ENCODE measurements at regions not wholly inside any gene's neighbourhood (a gene's known extent, or its start where the extent isn't known, plus 50 kb on each side); places are given as distances from the start of the nearest gene placed in this dataset.
A peak's percentile ranks its signal among the peaks of the same experiment; 100 is the strongest.

DNA sequence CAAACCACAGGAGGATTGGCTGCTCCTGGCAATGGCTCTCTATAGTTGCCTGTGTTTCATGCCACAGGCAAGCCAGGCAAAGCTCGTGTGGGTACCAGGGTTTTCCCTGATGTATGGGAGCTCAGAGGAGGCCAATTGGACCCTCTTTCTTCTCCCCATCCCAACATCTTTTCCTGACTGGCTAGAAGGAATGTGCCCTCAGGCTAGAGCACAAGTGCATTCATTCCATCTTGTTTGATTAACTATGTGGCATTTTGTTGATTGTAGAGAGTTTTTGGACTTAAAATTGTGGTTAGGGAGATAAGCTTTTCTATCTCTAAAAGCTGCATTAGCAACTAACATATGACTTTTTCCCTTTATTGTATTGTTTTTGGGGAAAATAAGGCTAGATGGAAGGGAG, 561.3 kb downstream of the PSAT1 start:
- no peak for DNase-seq

- no peak for DNase-seq
Observed at GRCh38 chr9:78860801-78861475, 564.0 kb downstream of the PSAT1 start.

GRCh38 chr9:78863531-78863930, 566.6 kb downstream of the PSAT1 start:
- no peak for DNase-seq

DNA sequence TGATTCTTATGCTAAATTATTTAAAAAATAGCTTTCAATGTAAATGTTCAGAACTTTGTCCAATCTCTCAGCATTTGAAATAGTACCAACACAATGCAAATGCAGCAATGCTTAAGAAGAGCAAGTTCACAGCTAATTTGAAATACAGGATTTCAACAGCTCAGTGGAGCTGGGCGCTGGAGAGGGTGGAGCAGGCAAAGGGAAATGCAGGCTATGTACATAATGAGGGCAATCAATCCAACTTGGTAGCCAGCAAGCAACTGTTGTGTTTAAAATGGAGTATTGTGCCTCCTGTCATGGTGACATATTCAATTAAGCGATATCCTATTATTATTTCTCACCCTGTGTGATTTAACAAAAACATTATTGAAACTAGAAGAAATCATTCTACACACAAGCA, 568.8 kb downstream of the PSAT1 start:
- DNase-seq, result peak in 3 of 56 donors; percentile 1 to 5 (median 3)

- peak in 2 of 56 donors; percentile 1 to 11 for DNase-seq
Observed at GRCh38 chr9:78866207-78867132, 569.5 kb downstream of the PSAT1 start.

DNA sequence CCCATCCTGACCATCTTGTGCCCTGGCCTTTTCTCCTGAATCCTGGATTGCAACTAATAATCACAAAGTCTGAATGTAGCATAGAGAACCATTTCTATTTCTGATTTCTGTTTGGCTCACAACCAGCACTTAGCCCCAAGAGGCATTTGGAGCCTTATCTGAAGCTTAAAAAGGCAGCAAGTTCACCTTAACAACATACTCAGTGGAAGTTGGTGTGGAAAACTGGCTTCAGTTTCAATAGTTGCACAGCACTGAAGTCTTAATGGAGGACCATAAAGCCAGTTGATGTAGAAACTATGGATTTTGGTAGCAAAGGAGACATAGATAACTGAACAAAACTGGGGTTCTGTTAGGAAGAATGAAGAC, 574.1 kb downstream of the PSAT1 start:
- no peak for DNase-seq

DNA sequence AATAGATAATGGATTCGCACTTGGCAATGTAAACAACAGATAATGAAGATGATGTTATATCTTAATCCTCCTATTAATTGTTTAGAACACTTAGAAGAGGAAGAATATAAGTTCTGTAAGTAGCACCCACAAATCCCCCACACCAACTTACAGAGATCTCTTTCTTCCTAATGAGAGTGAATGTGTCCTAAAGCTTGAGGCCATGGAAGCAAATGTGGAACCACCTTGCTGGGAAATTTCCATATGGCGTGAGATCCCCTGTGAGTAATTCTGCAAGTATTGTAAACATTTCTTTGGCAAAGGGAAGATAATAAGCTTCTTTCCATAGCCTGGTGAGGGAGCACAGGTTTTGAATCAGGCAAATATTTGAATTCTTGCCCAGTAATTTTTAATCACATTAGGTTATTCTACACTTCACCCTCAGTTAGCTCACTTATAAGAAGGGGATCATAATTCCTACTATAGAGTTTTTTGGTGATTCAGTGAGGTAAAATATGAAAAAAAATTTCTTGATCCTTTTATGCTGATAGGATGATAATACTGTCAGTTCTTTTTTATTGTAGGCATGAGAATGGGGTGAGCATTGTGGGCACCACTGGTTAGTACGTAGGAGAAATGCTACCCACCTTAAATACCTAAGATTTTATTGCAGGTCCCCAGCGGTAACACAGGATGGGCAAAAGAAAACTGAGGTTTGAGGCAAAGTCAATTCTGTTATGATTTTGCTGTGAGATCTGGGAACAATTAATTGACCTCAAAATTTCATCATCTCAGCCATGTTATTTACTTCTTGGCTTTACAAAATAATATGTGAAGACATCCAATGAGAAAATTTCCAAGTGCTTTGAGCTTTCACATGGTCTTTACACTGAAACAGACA, 574.8 kb downstream of the PSAT1 start:
- DNase-seq, result no peak

- DNase-seq, result no peak
Observed at GRCh38 chr9:78874061-78874460, 577.1 kb downstream of the PSAT1 start.

DNA sequence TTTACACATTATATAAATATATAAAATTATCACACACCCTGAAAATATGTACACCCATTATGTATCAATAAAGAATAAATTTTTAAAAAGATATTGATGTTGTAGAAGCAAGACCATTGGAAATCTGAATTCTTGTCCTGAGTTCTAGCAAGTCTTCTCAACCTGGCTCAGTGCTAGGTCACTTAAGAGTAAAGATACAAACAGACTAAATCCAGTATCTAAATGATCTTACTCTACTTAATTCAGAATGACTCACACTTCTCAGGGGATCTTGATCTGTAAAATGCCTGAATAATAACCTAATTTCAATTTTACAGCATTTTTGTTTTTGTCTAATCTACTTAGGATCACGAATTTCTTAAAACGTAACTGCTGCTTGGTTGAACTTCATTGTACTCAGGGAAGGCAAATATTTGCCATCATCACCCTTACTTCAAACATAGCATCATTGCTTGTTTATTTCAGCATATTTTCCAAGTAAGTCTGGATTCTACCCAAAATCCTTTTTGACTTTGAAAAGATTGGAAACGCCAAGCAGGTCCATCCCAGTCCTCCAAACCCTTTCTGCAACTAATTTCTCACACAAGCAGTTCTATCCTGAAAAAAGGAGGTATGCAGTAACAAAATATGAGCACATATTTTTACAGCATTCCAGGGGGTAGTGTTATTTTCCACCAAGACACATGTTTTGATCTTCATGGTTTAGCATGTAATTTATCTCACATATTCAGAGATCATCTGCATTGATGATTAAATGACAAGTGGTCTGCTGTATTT, 582.6 kb downstream of the PSAT1 start:
- DNase-seq, result no peak

DNA sequence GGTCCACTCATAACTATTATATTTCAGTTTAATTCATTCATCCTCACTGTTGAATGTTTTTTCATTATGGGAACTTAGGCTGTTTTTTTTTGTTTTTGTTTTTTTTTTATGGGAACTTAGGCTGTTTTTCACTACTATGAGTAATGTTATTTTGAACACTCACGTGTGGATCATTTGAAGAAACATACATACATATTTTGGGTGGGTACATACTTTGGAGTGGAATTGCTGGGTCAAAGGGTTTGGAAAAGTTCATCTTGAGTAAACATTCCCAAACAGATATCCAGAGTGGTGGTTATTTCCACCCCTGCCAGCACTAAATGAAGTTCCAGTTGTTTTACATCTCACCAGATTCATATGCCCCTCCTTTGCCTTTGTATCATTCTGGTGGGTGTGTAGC, 584.4 kb downstream of the PSAT1 start:
- no peak for DNase-seq

DNA sequence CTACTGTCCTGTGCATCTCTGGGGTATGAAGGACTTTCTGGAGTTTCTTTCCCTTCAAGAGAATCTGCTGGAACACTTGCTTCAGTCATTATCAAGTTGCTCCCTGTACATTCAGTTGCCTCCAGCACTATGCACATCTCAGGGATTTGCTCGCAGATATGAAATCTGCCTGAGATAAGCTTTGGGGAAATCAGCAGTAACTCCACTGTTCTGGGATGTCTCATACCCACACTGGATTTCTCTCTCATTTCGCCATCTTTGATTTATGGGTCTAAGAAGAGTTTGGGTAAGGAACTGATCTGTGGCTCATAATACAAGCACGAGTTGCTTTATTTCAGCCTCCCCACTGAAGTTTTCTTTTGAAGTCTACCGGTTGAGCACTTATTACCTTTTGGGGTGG, 585.6 kb downstream of the PSAT1 start:
- DNase-seq, result no peak

GRCh38 chr9:78884611-78885150, 587.8 kb downstream of the PSAT1 start:
- no peak for DNase-seq

DNA sequence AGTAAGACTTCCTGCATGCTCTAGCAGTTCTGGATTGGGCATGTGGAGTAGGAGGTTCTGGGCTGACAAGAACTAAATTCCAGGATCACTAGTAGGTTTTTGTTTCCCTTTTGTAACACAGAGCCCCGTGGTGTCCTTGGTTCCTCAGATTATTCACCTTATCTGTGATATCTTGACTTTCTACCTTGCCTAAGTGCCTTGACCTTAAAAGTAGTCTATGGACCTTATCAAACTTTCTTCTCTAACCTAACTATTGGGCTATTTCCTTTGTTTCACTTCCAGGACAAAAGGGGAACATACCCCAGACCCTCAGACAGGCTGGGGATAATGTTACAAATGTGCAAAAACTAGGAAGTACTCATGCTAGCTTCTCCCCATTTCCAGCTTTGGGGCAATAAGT, 595.3 kb downstream of the PSAT1 start:
- DNase-seq, result no peak

DNA sequence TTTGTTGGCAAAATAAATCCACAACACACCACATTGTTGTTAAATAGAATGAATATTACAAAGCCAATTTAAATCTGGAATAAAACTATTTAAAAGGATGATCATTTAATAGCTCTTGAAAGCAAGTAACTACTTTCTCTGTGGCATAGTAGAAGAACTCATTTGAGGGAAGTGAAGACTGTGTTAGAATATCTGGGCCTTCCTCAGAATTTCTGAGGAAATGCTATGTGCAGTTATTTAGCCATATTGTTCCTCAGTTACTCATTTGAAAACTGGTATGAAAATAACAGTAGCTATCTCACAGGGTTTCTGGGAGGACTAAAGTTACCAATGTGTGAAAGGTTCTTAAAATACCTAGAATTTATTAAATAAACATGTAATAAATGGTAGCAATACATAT, 595.8 kb downstream of the PSAT1 start:
- DNase-seq, result no peak

DNA sequence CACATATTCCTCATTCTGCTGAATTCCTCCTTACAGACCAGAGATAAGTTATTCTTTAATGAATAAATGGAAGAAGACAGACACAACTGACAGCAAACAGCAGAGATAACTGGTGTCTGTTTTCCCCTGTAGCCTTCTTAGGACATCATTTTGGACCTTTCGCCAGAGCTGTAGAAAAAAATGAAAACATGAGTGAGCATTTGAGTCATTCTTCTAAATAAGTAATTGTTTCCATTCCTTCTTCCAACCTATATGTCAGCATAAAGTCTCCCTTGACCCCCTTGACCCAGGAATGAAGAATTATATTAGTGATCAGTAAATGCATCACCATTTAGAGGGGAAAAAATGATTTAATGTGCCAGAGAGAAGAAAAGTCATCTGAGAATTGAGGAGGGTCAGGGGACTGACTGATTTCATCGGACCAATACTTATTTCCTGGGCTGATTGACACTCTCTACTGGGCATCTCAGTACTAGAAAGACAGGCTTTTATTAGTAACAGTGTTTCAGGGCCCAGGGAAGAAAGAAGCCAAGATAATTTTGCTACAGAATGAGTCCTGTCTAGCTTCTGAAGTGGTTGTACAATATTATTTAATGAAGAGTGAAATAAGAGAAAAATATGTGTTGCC, 597.0 kb downstream of the PSAT1 start:
- no peak for DNase-seq

DNA sequence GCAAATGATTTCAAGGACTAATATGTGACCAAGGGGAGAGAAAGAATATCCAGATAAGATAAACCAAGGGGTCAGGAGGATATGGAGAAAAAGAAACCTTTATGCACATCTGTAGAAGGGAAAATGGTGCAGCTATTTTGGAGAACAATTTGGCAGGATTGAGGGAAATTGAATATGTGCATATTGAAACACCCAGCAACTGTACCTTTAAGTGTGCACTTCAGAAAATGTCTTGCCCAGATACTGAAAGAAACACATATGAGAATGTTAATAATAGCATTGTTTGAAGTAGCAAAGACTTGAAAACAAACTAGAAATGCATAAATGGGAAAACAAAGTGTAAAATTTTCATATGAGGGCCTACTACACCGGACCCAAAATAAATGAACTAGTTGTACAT, 599.6 kb downstream of the PSAT1 start:
- no peak for DNase-seq

- DNase-seq, result no peak
Observed at GRCh38 chr9:78898234-78898633, 601.3 kb downstream of the PSAT1 start.

DNA sequence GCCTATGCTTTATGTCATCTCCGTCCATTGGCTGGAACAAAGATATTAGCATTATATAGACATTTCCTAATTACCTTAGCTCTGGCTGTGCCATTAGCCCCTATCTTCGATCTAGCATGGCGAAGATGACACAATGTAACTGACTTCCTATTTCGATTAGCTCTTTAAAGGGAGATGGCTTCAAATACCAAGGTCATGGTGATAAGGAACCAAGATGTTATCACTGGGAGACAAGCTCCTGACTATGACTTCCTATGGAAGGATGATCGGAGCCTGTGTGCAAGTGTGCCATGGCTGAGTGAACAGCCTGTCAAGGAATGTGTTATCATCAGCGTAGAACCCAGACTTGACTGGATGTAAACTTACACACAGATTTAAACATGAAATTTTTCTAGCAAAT, 602.1 kb downstream of the PSAT1 start:
- DNase-seq, result no peak

GRCh38 chr9:78900500-78900899, 603.6 kb downstream of the PSAT1 start:
- no peak for DNase-seq

DNA sequence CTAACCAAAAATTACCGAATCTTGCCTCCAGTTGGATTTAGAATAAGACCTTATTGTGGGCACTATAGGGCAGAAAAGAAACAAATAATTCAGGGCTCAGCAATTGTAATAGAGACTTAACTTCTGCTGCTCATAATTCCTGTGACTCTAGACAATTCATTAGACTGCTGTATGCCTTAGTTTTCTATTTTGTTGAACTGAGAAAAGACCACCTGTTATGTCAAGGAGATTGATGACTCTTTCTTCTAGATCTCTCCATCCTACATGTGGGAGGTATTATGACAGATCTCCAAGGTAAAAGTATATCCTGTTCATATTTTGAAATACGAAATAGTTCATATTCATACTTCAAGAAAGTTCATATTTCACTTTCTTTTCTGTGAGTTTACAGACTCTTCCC, 605.1 kb downstream of the PSAT1 start:
- no peak for DNase-seq
